Peyer's patch (tissue), 4 donors: ENCODE measurements at regions not wholly inside any gene's neighbourhood (a gene's known extent, or its start where the extent isn't known, plus 50 kb on each side); places are given as distances from the start of the nearest gene placed in this dataset.

Source experiments
- CTCF ChIP-seq, 6 experiments: fragments of 450-650 bp in 4 of 6; fragments of 200-600 bp in 2 of 6; sonication (generic) in 1 of 6; IDR thresholded peaks; one replicate each; pipeline ENCODE4 v1.5.1; 2017 to 2019; ENCODE audit warnings: antibody characterized with exemption in 6 of 6, mild to moderate bottlenecking in 3 of 6, moderate library complexity in 1 of 6
- POLR2A ChIP-seq, 2 donors: fragments of 450-650 bp; IDR thresholded peaks; one replicate each; pipeline ENCODE4 v1.5.1; 2017; ENCODE audit warnings: antibody characterized with exemption in 2 of 2, mild to moderate bottlenecking in 2 of 2, moderate library complexity in 2 of 2

DNA sequence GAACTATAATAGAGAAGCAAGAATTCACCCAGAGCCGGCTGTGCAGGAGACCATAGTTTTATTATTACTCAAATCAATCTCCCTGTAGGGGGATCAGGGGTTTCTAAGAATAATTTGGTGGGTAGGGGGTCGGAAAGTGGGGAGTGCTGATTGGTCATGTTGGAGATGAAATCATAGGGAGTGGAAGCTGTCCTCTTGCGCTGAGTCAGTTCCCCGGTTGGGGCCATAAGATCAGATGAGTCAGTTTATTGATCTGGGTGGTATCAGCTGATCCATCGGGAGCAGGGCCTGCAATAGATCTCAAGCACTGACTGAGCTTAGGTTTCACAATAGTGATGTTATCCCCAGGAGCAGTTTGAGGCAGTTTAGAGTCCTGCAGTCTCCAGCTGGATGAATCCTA is 97.0 kb upstream of the SNRPN start:
- TF ChIP-seq POLR2A (IDR thresholded peaks at IDR 0.05) = no peak
- TF ChIP-seq CTCF (IDR thresholded peaks at IDR 0.05) = no peak
